Body of pancreas (tissue), 4 donors: ENCODE measurements at regions not wholly inside any gene's neighbourhood (a gene's known extent, or its start where the extent isn't known, plus 50 kb on each side); places are given as distances from the start of the nearest gene placed in this dataset.

ENCODE experiments used
- POLR2A ChIP-seq, 3 donors: fragments of 450-650 bp; IDR thresholded peaks; one replicate each; pipeline ENCODE4 v1.6.1; 2016; ENCODE audit warnings: antibody characterized with exemption in 3 of 3, mild to moderate bottlenecking in 2 of 3
- TF ChIP-seq, protein P1 (sequence below), 7 experiments: fragments of 450-650 bp in 4 of 7; fragments of 200-600 bp in 3 of 7; sonication (generic) in 3 of 7; IDR thresholded peaks; one replicate each; pipeline ENCODE4 v1.5.1; 2016 to 2019; ENCODE audit warnings: antibody characterized with exemption in 7 of 7

- no peak for TF ChIP-seq POLR2A (IDR thresholded peaks at IDR 0.05)
- TF ChIP-seq, protein P1, sequence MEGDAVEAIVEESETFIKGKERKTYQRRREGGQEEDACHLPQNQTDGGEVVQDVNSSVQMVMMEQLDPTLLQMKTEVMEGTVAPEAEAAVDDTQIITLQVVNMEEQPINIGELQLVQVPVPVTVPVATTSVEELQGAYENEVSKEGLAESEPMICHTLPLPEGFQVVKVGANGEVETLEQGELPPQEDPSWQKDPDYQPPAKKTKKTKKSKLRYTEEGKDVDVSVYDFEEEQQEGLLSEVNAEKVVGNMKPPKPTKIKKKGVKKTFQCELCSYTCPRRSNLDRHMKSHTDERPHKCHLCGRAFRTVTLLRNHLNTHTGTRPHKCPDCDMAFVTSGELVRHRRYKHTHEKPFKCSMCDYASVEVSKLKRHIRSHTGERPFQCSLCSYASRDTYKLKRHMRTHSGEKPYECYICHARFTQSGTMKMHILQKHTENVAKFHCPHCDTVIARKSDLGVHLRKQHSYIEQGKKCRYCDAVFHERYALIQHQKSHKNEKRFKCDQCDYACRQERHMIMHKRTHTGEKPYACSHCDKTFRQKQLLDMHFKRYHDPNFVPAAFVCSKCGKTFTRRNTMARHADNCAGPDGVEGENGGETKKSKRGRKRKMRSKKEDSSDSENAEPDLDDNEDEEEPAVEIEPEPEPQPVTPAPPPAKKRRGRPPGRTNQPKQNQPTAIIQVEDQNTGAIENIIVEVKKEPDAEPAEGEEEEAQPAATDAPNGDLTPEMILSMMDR (IDR thresholded peaks at IDR 0.05), result no peak
Observed at GRCh38 chr21:38740090-38740489, 65.6 kb upstream of the ETS2 start.
